GM23248 (cell line): ENCODE measurements at regions not wholly inside any gene's neighbourhood (a gene's known extent, or its start where the extent isn't known, plus 50 kb on each side); places are given as distances from the start of the nearest gene placed in this dataset.

Experiments
- DNase-seq: peaks from one replicate; pipeline ENCODE4 v3.0.0-alpha.2; 2015
- H2AFZ ChIP-seq: fragments of 200-600 bp; sonication (generic); 2 replicates; pipeline ENCODE4 v1.6.1; 2016; ENCODE audit warnings: antibody characterized with exemption
- H3F3A ChIP-seq: fragments of 200-600 bp; sonication (generic); 2 replicates; pipeline ENCODE4 v1.6.1; 2016; ENCODE audit warnings: mild to moderate bottlenecking, antibody characterized with exemption, mixed run types; ENCODE audit not compliant: insufficient read depth
- H3K27ac ChIP-seq: fragments of 200-600 bp; sonication (generic); 2 replicates; pipeline ENCODE4 v1.5.1; 2016; ENCODE audit warnings: mild to moderate bottlenecking
- H3K27me3 ChIP-seq: fragments of 200-600 bp; sonication (generic); replicated peaks from 2 replicates; pipeline ENCODE4 v1.6.1; 2016; ENCODE audit warnings: mild to moderate bottlenecking; ENCODE audit not compliant: insufficient read depth
- H3K36me3 ChIP-seq: fragments of 200-600 bp; sonication (generic); 2 replicates; pipeline ENCODE4 v1.6.1; 2016; ENCODE audit warnings: low read depth, mild to moderate bottlenecking
- H3K4me1 ChIP-seq: fragments of 200-600 bp; sonication (generic); 2 replicates; pipeline ENCODE4 v1.6.1; 2016; ENCODE audit warnings: mild to moderate bottlenecking; ENCODE audit not compliant: insufficient read depth
- H3K4me2 ChIP-seq: fragments of 200-600 bp; sonication (generic); one replicate; pipeline ENCODE4 v1.6.1; 2016; ENCODE audit warnings: mild to moderate bottlenecking; ENCODE audit not compliant: unreplicated experiment
- H3K4me3 ChIP-seq: fragments of 200-600 bp; sonication (generic); 2 replicates; pipeline ENCODE4 v1.5.1; 2016; ENCODE audit warnings: mild to moderate bottlenecking
- H3K79me2 ChIP-seq: fragments of 200-600 bp; sonication (generic); 2 replicates; pipeline ENCODE4 v1.6.1; 2016; ENCODE audit warnings: mild to moderate bottlenecking; ENCODE audit not compliant: insufficient read depth
- H3K9ac ChIP-seq: fragments of 200-600 bp; sonication (generic); 2 replicates; pipeline ENCODE4 v1.6.1; 2016; ENCODE audit warnings: mild to moderate bottlenecking
- H3K9me2 ChIP-seq: fragments of 200-600 bp; sonication (generic); 2 replicates; pipeline ENCODE4 v1.6.1; 2016; ENCODE audit warnings: mixed run types, mild to moderate bottlenecking, moderate library complexity; ENCODE audit not compliant: insufficient read depth
- H3K9me3 ChIP-seq: fragments of 200-600 bp; sonication (generic); one replicate; pipeline ENCODE4 v1.6.1; 2017; ENCODE audit warnings: low read depth
- H4K20me1 ChIP-seq: fragments of 200-600 bp; sonication (generic); 2 replicates; pipeline ENCODE4 v1.6.0; 2016; ENCODE audit not compliant: insufficient read depth
- EZH2 ChIP-seq: fragments of 200-600 bp; sonication (generic); IDR thresholded peaks from 2 replicates; pipeline ENCODE4 v1.6.1; 2018; ENCODE audit warnings: antibody characterized with exemption, mild to moderate bottlenecking; ENCODE audit not compliant: insufficient read depth, poor library complexity, severe bottlenecking
- EZH2phosphoT487 ChIP-seq: fragments of 200-600 bp; sonication (generic); IDR thresholded peaks from 2 replicates; pipeline ENCODE4 v1.6.1; 2018; ENCODE audit warnings: antibody characterized with exemption, moderate library complexity, mild to moderate bottlenecking, low read depth; ENCODE audit not compliant: insufficient read depth
- WGBS, 2 experiments: methylation state at CpG; one replicate each; pipeline ENCODE4 v1.1.6; 2015 to 2017; ENCODE audit warnings: low lambda C conversion rate in 2 of 2, low coverage in 1 of 2; ENCODE audit errors: missing lambda C conversion rate in 2 of 2; 5-methylcytosine and 5-hydroxymethylcytosine counted together
- in situ Hi-C: fragments of 300-500 bp; cut with MboI; formaldehyde crosslinking; loops from 2 replicates; pipeline ENCODE4 v1.15.0; 2020

DNA sequence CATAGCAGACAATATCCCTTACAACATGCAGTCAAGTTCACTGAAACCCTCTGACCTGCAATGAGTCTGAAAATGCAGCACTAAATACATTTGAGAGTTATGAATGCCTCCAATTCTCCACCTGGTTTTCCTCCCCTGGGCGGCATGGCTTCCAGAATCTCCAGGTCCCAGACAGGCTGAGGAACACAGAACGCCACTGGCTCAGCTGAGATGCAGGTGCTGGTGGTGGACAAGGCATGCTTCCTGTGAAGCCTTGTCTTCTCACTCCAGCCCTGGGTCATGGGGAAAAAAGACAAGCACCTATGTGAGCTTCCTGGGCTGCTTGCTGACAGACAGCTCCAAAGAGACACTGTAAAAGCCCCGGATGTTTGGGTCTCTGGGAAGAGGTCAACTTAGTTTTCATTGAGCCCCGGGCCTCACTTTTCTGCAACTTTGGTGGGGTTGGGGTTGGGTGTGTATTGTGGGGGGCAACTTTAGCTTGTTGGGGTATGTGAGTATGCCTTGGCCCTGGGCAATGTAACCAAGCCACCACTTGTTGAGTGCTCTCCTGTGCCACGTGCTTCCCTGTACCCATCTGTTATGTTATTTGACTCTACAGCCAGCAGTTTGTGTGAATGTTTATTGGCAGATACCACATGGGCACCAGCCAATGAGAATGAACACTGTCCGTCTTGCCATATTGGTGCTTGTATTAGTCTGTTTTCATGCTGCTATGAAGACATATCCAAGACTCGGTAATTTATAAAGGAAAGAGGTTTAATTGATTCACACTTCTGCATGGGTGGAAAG, 127.8 kb downstream of the EMX2 start:
- Histone ChIP-seq H3K4me3 (no peak overlapping the region), H3K36me3 (no peaks in the 10 kb centered on the region), H4K20me1 (no peaks in the 10 kb centered on the region), H3K4me2 (no peak overlapping the region), H2AFZ (no peak overlapping the region), H3K27me3 (no peaks in the 10 kb centered on the region), H3K9ac (no peak overlapping the region), H3F3A (no peaks in the 10 kb centered on the region), H3K4me1 (0 out of 2 replicates have a peak, but pooled peaks cover 5% of the 10 kb centered on the region), H3K9me3 (no peaks in the 10 kb centered on the region), H3K27ac (no peak overlapping the region), H3K79me2 (no peaks in the 10 kb centered on the region), H3K9me2 (no peaks in the 10 kb centered on the region)
- DNase-seq = no peak
- 77 to 81% methylated on average over 7 of the region's 7 CpGs for WGBS, 2 experiments
- in situ Hi-C loops = no loop called here
- TF ChIP-seq EZH2phosphoT487 = no peak
- no peak for TF ChIP-seq EZH2

DNA sequence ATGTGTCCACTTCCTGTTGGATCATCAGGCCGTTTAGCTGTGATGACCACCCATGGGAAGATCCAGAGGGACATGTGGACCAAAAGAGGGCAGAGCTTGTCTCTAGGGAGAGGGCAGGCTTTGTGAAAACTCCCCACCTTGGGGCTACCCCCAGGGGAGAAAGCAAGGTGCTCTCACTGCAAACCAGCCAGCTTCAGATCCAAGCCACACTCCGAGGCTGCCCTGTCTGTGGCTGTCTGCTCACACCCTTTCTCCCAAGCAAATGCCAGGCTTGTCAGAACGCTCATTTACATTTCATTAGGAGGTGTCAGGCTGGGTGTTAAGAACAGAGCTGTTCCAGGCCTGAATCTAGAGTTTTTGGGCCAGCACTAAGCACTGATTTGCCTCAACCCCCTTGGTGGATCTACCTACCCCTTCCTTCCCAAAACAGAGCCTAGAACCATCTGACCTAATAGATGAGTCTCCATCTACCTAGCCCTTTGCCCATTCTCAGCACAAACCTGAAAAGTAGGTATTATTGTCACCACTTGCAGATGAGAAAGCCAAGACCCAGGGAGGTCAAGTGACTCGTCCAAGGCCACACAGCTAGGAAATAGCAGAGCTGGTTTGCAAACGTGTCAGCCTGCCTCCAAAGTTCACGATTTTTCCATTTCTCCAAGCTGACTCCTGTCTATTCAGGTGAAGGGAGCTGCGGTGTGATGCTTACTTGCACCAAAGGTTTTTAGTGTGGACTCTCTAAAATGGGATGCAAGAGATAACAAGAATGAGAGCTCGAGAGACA, 130.9 kb downstream of the EMX2 start:
- no peaks in the 10 kb centered on the region for H3K79me2 ChIP-seq
- in situ Hi-C loops = no loop called here
- peaks cover 12% of the 10 kb centered on the region for H3K4me1 ChIP-seq
- H3K36me3 ChIP-seq = no peaks in the 10 kb centered on the region
- H3K9ac ChIP-seq = no peak overlapping the region
- WGBS, 2 experiments = 70 to 74% methylated on average over 8 of the region's 8 CpGs
- no peak overlapping the region for H3K27ac ChIP-seq
- no peak overlapping the region for H3K4me2 ChIP-seq
- H2AFZ ChIP-seq = no peak overlapping the region
- TF ChIP-seq EZH2 (no peak), EZH2phosphoT487 (no peak)
- H3K9me3 ChIP-seq = no peaks in the 10 kb centered on the region
- no peaks in the 10 kb centered on the region for H3F3A ChIP-seq
- no peaks in the 10 kb centered on the region for H3K9me2 ChIP-seq
- H3K4me3 ChIP-seq = no peak overlapping the region
- no peaks in the 10 kb centered on the region for H3K27me3 ChIP-seq
- no peaks in the 10 kb centered on the region for H4K20me1 ChIP-seq
- peak; percentile 59 for DNase-seq

GRCh38 chr10:117674201-117674600, 131.7 kb downstream of the EMX2 start:
- WGBS, 2 experiments = 94 to 98% methylated on average over 7 of the region's 7 CpGs
- Histone ChIP-seq H3K4me2 (no peak overlapping the region), H3K9me2 (no peaks in the 10 kb centered on the region), H4K20me1 (no peaks in the 10 kb centered on the region), H3K79me2 (no peaks in the 10 kb centered on the region), H3K9me3 (no peaks in the 10 kb centered on the region), H3K4me3 (no peak overlapping the region), H3K27me3 (no peaks in the 10 kb centered on the region), H3K36me3 (no peaks in the 10 kb centered on the region), H3K27ac (no peak overlapping the region), H3K9ac (no peak overlapping the region), H3F3A (no peaks in the 10 kb centered on the region), H3K4me1 (peaks cover 16% of the 10 kb centered on the region), H2AFZ (no peak overlapping the region)
- TF ChIP-seq EZH2phosphoT487 (no peak), EZH2 (no peak)
- no peak for DNase-seq
- in situ Hi-C loops = no loop called here

DNA sequence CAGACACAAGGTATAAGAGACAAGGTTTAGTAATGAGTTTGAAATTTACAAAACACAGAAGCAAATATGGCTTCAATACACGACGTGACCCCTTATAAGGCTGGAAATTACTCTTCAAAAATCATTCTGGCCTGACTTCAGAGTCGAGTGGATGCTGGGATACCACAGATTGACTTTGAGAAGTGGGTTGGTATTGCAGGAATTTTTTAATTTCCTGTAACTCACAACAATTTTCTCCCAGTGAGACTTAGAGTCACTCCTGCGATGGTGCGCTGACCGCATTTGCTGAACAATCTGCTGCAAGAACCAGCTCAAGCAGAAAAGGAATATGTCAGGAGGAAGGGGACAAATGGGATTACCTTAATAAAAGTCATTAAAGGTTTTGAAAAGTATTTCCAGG, 132.1 kb downstream of the EMX2 start:
- no peaks in the 10 kb centered on the region for H3K9me3 ChIP-seq
- H3K4me2 ChIP-seq = no peak overlapping the region
- no peak overlapping the region for H3K27ac ChIP-seq
- H3K79me2 ChIP-seq = no peaks in the 10 kb centered on the region
- 94 to 95% methylated on average over 6 of the region's 6 CpGs for WGBS, 2 experiments
- H3K36me3 ChIP-seq = no peaks in the 10 kb centered on the region
- H3K4me3 ChIP-seq = no peak overlapping the region
- H3K9ac ChIP-seq = no peak overlapping the region
- no peaks in the 10 kb centered on the region for H3K27me3 ChIP-seq
- H4K20me1 ChIP-seq = no peaks in the 10 kb centered on the region
- TF ChIP-seq EZH2phosphoT487 (no peak), EZH2 (no peak)
- H2AFZ ChIP-seq = no peak overlapping the region
- no peaks in the 10 kb centered on the region for H3K9me2 ChIP-seq
- DNase-seq = no peak
- H3K4me1 ChIP-seq = peaks cover 16% of the 10 kb centered on the region
- in situ Hi-C loops = no loop called here
- no peaks in the 10 kb centered on the region for H3F3A ChIP-seq
